ENCODE measurements at regions not wholly inside any gene's neighbourhood (a gene's known extent, or its start where the extent isn't known, plus 50 kb on each side); places are given as distances from the start of the nearest gene placed in this dataset.
A peak's percentile ranks its signal among the peaks of the same experiment; 100 is the strongest.

- Histone ChIP-seq H3K4me1 (ENCODE audit: control insufficient read depth, extremely low read depth, insufficient read depth, low read length) (no peaks in the 10 kb centered on the region), H3K9ac (ENCODE audit: insufficient read depth, low read length) (no peak overlapping the region), H2AFZ (ENCODE audit: low read length) (no peak overlapping the region), H3K4me2 (ENCODE audit: extremely low read depth, insufficient read depth, low read length) (no peak overlapping the region), H3K9me3 (ENCODE audit: control insufficient read depth, insufficient read depth, low read depth, low read length) (no peaks in the 10 kb centered on the region), H4K20me1 (ENCODE audit: control insufficient read depth, extremely low read depth, insufficient read depth, low read length) (no peaks in the 10 kb centered on the region), H3K36me3 (ENCODE audit: control insufficient read depth, insufficient read depth, low read length) (no peaks in the 10 kb centered on the region), H3K79me2 (ENCODE audit: control insufficient read depth, insufficient read depth, low read length) (no peaks in the 10 kb centered on the region), H3K27ac (ENCODE audit: insufficient read depth, low read length) (no peak overlapping the region), H3K4me3 (replicated peaks in 1 of 4; ENCODE audit: control extremely low read depth in 1 of 4, insufficient read depth in 1 of 4, low read depth in 3 of 4, low read length in 4 of 4) (no peak overlapping the region), H3K27me3 (ENCODE audit: control insufficient read depth, insufficient read depth, low read length) (no peaks in the 10 kb centered on the region)
- DNase-seq (ENCODE audit: low read depth in 2 of 2), result peak in 1 of 2 donors; percentile 4
- TF ChIP-seq EZH2 (IDR thresholded peaks at IDR 0.05; ENCODE audit: low read length, missing control alignments) (no peak), CTCF (conservative IDR thresholded peaks at IDR 0.05 in 1 of 2, IDR thresholded peaks at IDR 0.05 in 1 of 2; ENCODE audit: low read depth in 1 of 2, low read length in 2 of 2) (no peak)
Observed at GRCh38 chr12:25653487-25654175, 100.5 kb upstream of the LMNTD1 start.

DNA sequence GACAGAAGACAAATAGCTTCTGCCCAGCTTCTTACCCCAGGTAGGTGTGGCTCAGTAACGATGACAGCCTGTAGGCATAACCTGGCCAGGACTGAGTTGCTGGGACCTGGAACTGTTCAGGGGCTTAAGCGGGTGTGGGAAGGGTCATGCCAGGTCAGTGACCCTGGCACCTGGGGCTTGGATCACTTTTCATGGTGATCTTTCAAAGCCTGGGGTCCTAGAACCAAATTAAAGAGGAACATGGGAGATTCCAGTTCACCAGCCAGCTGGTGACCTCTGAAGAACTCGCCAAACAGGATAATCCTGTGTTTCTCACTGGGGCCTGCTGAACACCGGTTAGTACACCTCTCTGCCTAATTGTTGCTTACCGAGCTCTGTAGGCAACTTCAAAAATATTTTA, 102.6 kb upstream of the LMNTD1 start:
- Histone ChIP-seq H2AFZ (ENCODE audit: low read length) (no peak overlapping the region), H3K9ac (ENCODE audit: insufficient read depth, low read length) (no peak overlapping the region), H3K9me3 (ENCODE audit: control insufficient read depth, insufficient read depth, low read depth, low read length) (no peaks in the 10 kb centered on the region), H3K4me1 (ENCODE audit: control insufficient read depth, extremely low read depth, insufficient read depth, low read length) (no peaks in the 10 kb centered on the region), H3K4me2 (ENCODE audit: extremely low read depth, insufficient read depth, low read length) (no peak overlapping the region), H3K4me3 (replicated peaks in 1 of 4; ENCODE audit: control extremely low read depth in 1 of 4, insufficient read depth in 1 of 4, low read depth in 3 of 4, low read length in 4 of 4) (no peak overlapping the region), H4K20me1 (ENCODE audit: control insufficient read depth, extremely low read depth, insufficient read depth, low read length) (no peaks in the 10 kb centered on the region), H3K79me2 (ENCODE audit: control insufficient read depth, insufficient read depth, low read length) (no peaks in the 10 kb centered on the region), H3K27me3 (ENCODE audit: control insufficient read depth, insufficient read depth, low read length) (no peaks in the 10 kb centered on the region), H3K27ac (ENCODE audit: insufficient read depth, low read length) (no peak overlapping the region), H3K36me3 (ENCODE audit: control insufficient read depth, insufficient read depth, low read length) (no peaks in the 10 kb centered on the region)
- no peak for TF ChIP-seq CTCF (conservative IDR thresholded peaks at IDR 0.05 in 1 of 2, IDR thresholded peaks at IDR 0.05 in 1 of 2; ENCODE audit: low read depth in 1 of 2, low read length in 2 of 2)
- no peak for TF ChIP-seq EZH2 (IDR thresholded peaks at IDR 0.05; ENCODE audit: low read length, missing control alignments)
- no peak for DNase-seq (ENCODE audit: low read depth in 2 of 2)

- no peaks in the 10 kb centered on the region for H3K4me1 ChIP-seq (ENCODE audit: control insufficient read depth, extremely low read depth, insufficient read depth, low read length)
- H3K27me3 ChIP-seq (ENCODE audit: control insufficient read depth, insufficient read depth, low read length), result no peaks in the 10 kb centered on the region
- H3K27ac ChIP-seq (ENCODE audit: insufficient read depth, low read length), result no peak overlapping the region
- no peak for DNase-seq (ENCODE audit: low read depth in 2 of 2)
- no peaks in the 10 kb centered on the region for H3K9me3 ChIP-seq (ENCODE audit: control insufficient read depth, insufficient read depth, low read depth, low read length)
- H3K9ac ChIP-seq (ENCODE audit: insufficient read depth, low read length), result no peak overlapping the region
- no peaks in the 10 kb centered on the region for H3K36me3 ChIP-seq (ENCODE audit: control insufficient read depth, insufficient read depth, low read length)
- H3K4me2 ChIP-seq (ENCODE audit: extremely low read depth, insufficient read depth, low read length), result no peak overlapping the region
- H4K20me1 ChIP-seq (ENCODE audit: control insufficient read depth, extremely low read depth, insufficient read depth, low read length), result no peaks in the 10 kb centered on the region
- H3K79me2 ChIP-seq (ENCODE audit: control insufficient read depth, insufficient read depth, low read length), result no peaks in the 10 kb centered on the region
- no peak overlapping the region for H2AFZ ChIP-seq (ENCODE audit: low read length)
- TF ChIP-seq CTCF (conservative IDR thresholded peaks at IDR 0.05 in 1 of 2, IDR thresholded peaks at IDR 0.05 in 1 of 2; ENCODE audit: low read depth in 1 of 2, low read length in 2 of 2) (no peak), EZH2 (IDR thresholded peaks at IDR 0.05; ENCODE audit: low read length, missing control alignments) (no peak)
- H3K4me3 ChIP-seq (replicated peaks in 1 of 4; ENCODE audit: control extremely low read depth in 1 of 4, insufficient read depth in 1 of 4, low read depth in 3 of 4, low read length in 4 of 4), result no peak overlapping the region
Observed at GRCh38 chr12:25659621-25660020, 106.5 kb upstream of the LMNTD1 start.

All from fibroblast of lung (primary cell).